Kidney epithelial cell (primary cell): ENCODE measurements at regions not wholly inside any gene's neighbourhood (a gene's known extent, or its start where the extent isn't known, plus 50 kb on each side); places are given as distances from the start of the nearest gene placed in this dataset.

ENCODE experiments used
- DNase-seq: peaks from one replicate; pipeline ENCODE4 v3.0.0-alpha.2; 2010; ENCODE audit warnings: low read depth
- H3K27me3 ChIP-seq: 2 replicates; pipeline ENCODE4 v1.6.0; 2011; ENCODE audit warnings: low read length; ENCODE audit not compliant: control insufficient read depth, insufficient read depth
- H3K36me3 ChIP-seq: 2 replicates; pipeline ENCODE4 v1.5.1; 2011; ENCODE audit warnings: low read length; ENCODE audit not compliant: control insufficient read depth, insufficient read depth
- H3K4me3 ChIP-seq: 2 replicates; pipeline ENCODE4 v1.5.1; 2011; ENCODE audit warnings: low read depth, mild to moderate bottlenecking, control low read depth, low read length
- TF ChIP-seq, protein P1 (sequence below): IDR thresholded peaks from 2 replicates; pipeline ENCODE4 v1.5.1; 2011; ENCODE audit warnings: mild to moderate bottlenecking, moderate library complexity, low read length, control low read depth, inconsistent platforms; ENCODE audit not compliant: insufficient read depth, poor library complexity, severe bottlenecking

DNA sequence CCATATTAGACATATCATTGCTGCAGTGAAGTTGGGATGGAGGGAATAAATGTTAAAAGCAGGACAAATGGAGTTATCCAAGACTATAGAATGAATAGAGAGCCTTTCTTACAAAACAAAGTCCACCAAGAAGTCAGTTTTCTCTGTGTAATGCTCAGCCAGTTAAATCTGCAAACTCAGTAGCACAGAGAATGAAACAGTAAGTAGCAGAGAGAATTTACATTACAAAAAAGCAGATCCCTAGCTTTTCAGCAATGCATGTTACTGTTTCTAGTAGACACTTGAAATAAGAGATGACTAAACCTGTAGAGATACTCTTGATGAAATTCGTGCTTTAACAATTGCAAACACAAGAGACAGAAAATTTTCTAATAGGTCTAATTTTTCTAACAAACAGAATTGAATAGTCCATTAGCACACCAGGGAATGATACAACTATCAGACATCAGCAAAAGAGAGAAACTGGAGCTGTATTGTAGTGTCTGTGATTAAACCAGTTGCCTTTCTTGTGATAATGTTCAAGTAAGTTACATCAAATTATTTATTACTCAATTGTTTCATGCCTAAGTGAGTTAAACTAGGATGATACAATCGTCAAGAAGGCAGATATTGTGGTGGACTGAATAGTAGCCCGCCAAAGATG, 322.2 kb upstream of the DDX18 start:
- DNase-seq, result no peak
- TF ChIP-seq, protein P1, sequence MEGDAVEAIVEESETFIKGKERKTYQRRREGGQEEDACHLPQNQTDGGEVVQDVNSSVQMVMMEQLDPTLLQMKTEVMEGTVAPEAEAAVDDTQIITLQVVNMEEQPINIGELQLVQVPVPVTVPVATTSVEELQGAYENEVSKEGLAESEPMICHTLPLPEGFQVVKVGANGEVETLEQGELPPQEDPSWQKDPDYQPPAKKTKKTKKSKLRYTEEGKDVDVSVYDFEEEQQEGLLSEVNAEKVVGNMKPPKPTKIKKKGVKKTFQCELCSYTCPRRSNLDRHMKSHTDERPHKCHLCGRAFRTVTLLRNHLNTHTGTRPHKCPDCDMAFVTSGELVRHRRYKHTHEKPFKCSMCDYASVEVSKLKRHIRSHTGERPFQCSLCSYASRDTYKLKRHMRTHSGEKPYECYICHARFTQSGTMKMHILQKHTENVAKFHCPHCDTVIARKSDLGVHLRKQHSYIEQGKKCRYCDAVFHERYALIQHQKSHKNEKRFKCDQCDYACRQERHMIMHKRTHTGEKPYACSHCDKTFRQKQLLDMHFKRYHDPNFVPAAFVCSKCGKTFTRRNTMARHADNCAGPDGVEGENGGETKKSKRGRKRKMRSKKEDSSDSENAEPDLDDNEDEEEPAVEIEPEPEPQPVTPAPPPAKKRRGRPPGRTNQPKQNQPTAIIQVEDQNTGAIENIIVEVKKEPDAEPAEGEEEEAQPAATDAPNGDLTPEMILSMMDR, result no peak
- no peaks in the 10 kb centered on the region for H3K27me3 ChIP-seq
- H3K4me3 ChIP-seq, result no peak overlapping the region
- H3K36me3 ChIP-seq, result no peaks in the 10 kb centered on the region

DNA sequence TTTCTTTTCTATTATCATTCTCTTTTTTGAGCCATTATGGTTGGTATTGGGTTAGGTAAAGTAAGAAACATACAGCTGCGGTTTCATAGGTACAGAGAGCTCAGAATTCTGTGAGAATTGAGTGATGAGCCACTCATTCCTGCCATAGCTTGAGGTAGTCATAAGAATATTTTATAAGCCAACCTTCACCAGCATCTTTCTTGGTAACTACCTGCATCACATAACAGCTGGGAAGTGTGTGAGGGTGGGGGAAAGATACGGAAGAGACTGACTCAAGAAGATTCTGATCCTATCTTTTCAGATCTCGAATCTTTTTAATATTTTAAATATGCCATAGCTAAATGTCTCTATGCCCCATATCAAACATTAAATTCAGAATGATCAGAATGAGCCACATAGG, 313.8 kb upstream of the DDX18 start:
- Histone ChIP-seq H3K4me3 (no peak overlapping the region), H3K36me3 (no peaks in the 10 kb centered on the region), H3K27me3 (no peaks in the 10 kb centered on the region)
- TF ChIP-seq, protein P1, result no peak
- no peak for DNase-seq

DNA sequence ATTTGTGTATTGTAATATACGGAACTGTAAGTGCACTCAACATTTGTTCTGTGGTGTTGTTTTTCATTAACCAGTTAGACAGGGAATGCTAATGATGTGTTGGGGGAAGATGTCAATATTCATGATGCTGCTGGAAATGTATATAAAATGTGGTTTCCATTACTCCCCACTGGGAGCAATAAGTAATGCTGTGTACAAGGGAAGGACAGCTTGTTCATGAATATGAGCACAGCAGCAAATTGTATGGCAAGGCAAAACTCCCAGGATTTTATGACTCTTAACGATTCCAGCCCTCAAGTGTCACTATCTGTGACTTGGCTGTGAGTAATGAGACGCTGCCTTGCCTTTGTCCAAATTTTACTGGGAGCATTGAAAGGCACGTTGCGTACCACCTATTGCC, 312.4 kb upstream of the DDX18 start:
- no peak overlapping the region for H3K4me3 ChIP-seq
- no peak for DNase-seq
- H3K36me3 ChIP-seq, result no peaks in the 10 kb centered on the region
- H3K27me3 ChIP-seq, result no peaks in the 10 kb centered on the region
- TF ChIP-seq, protein P1, result no peak

DNA sequence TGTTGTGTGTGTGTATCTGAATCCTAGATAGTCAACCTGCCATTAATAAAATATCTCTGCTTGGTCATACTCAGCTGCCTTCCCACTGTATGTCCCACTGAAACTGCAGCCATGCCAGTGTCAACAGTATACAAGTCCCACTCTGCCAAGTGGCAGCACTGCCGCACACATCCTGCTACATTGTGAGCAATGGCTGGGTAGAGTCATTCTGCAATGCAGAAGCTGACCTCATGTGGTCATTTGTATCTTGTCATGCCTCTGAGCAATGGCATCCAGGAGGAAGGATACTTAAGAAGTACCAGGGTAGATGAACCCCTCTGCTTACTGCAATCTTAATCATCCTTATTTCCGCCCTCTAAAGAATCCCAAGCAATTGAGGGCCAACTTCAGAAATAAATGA, 302.2 kb upstream of the DDX18 start:
- no peaks in the 10 kb centered on the region for H3K27me3 ChIP-seq
- no peaks in the 10 kb centered on the region for H3K36me3 ChIP-seq
- no peak for DNase-seq
- no peak overlapping the region for H3K4me3 ChIP-seq
- TF ChIP-seq, protein P1, result no peak

DNA sequence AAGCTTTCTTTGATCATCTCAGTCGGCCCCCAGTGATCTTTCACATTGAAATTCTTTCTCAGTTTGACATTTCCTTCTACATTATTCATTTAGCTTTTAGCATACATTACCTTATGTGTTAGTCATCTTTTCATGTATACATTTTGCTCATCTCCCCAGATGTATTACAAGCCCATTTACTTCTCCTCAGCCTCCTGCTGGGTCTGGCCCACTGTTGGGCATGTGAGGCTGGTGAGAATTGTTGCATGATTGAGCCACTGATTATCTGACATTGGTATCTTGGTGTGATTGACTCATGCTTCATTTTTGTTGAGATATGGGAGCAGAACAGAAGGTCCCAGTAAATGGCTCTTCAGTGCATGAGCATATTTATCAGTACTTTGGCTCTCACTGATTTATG, 300.1 kb upstream of the DDX18 start:
- H3K27me3 ChIP-seq, result no peaks in the 10 kb centered on the region
- H3K36me3 ChIP-seq, result no peaks in the 10 kb centered on the region
- no peak for DNase-seq
- TF ChIP-seq, protein P1, result no peak
- no peak overlapping the region for H3K4me3 ChIP-seq

DNA sequence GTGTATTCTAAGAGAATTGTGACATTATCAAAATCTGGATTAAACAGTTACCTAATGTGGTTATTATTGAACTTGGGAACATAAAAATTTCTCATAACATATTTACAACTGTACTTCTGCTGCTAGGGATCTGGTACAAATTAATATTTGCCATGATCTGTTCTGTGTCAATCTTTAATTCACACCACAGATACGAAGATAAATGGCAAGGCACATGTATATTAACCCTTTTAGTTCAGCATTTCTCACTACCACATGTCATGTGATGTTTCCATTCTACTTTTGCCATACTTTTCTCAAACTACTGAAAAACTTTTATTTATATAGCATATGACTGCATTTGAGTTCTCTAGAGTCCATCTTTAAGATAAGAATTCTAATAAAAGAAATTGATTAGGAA, 295.3 kb upstream of the DDX18 start:
- DNase-seq, result no peak
- Histone ChIP-seq H3K36me3 (no peaks in the 10 kb centered on the region), H3K27me3 (no peaks in the 10 kb centered on the region), H3K4me3 (no peak overlapping the region)
- TF ChIP-seq, protein P1, result no peak
